T-cell (primary cell): ENCODE measurements at regions not wholly inside any gene's neighbourhood (a gene's known extent, or its start where the extent isn't known, plus 50 kb on each side); places are given as distances from the start of the nearest gene placed in this dataset.
"Not testable (repeated sequence)": the region's sequence is repeated elsewhere in the genome, so short reads cannot be mapped to it uniquely, and the experiment has no call there.

Experiments
- ATAC-seq, 4 experiments: fragments of 200-7000 bp in 3 of 4; fragments of 150-1000 bp in 1 of 4; cut with Tn5 transposase; replicated peaks in 1 of 4; 1 replicate in 3 of 4; 2 replicates in 1 of 4; pipeline ENCODE4 v1.10.0; 2021; ENCODE audit warnings: moderate library complexity in 3 of 4, mild to moderate bottlenecking in 2 of 4, moderate number of reproducible peaks in 1 of 4
- CTCF ChIA-PET, 2 donors: fragments of 300-600 bp; sonication (Branson Sonifier 250); formaldehyde crosslinking; loops; one replicate each; lab custom pipeline; 2022; ENCODE audit warnings: antibody characterized with exemption in 2 of 2; lab: Charles Lee
- POLR2A ChIA-PET, 2 donors: fragments of 300-600 bp; sonication (Branson Sonifier 250); formaldehyde crosslinking; loops; one replicate each; lab custom pipeline; 2022; ENCODE audit warnings: antibody characterized with exemption in 2 of 2; lab: Charles Lee
- DNase-seq, 35 experiments: peaks; one replicate each; pipeline versions ENCODE4 v3.0.0 to v3.0.0-alpha.2; 2013 to 2023
- H3K27ac ChIP-seq: one replicate; pipeline ENCODE4 v1.5.1; 2013; ENCODE audit warnings: low read length
- H3K27me3 ChIP-seq, 2 experiments: replicated peaks in 1 of 2; 1 replicate in 1 of 2; 2 replicates in 1 of 2; pipeline versions ENCODE4 v1.6.1 to v1.7.0; 2013; ENCODE audit warnings: low read length in 1 of 2, mixed read lengths in 1 of 2; ENCODE audit not compliant: control insufficient read depth in 2 of 2, insufficient read depth in 2 of 2; ENCODE audit errors: extremely low read depth in 1 of 2
- H3K36me3 ChIP-seq, 2 donors: 1 replicate in 1 of 2; 2 replicates in 1 of 2; pipeline versions ENCODE4 v1.6.1 to v1.7.0; 2013; ENCODE audit warnings: low read length in 1 of 2; ENCODE audit not compliant: control insufficient read depth in 2 of 2, insufficient read depth in 1 of 2; ENCODE audit errors: extremely low read depth in 1 of 2
- H3K4me1 ChIP-seq, 2 experiments: 1 replicate in 1 of 2; 2 replicates in 1 of 2; pipeline versions ENCODE4 v1.6.1 to v1.7.0; 2013; ENCODE audit warnings: low read length in 2 of 2, mixed read lengths in 1 of 2; ENCODE audit not compliant: insufficient read depth in 2 of 2, control insufficient read depth in 1 of 2; ENCODE audit errors: extremely low read depth in 1 of 2
- H3K4me3 ChIP-seq, 2 donors: 1 replicate in 1 of 2; 2 replicates in 1 of 2; pipeline versions ENCODE4 v1.5.1 to v1.7.0; 2013; ENCODE audit warnings: mild to moderate bottlenecking in 2 of 2, low read length in 1 of 2, moderate library complexity in 1 of 2; ENCODE audit not compliant: control insufficient read depth in 1 of 2; ENCODE audit errors: extremely low read depth in 1 of 2
- H3K9me3 ChIP-seq: 2 replicates; pipeline ENCODE4 v1.7.0; 2013
- H3K27ac Mint-ChIP-seq, 2 donors: one replicate each; pipeline ENCODE4 v1.8.0; 2020 to 2021; ENCODE audit warnings: mild to moderate bottlenecking in 2 of 2, mixed read lengths in 2 of 2
- H3K27me3 Mint-ChIP-seq, 2 donors: one replicate each; pipeline ENCODE4 v1.8.0; 2021 to 2022; ENCODE audit warnings: mixed read lengths in 2 of 2
- H3K36me3 Mint-ChIP-seq: one replicate; pipeline ENCODE4 v1.8.0; 2021; ENCODE audit warnings: mixed read lengths
- H3K4me1 Mint-ChIP-seq, 3 donors: one replicate each; pipeline ENCODE4 v1.8.0; 2020 to 2022; ENCODE audit warnings: mixed read lengths in 3 of 3, mild to moderate bottlenecking in 1 of 3
- H3K4me3 Mint-ChIP-seq, 3 donors: one replicate each; pipeline ENCODE4 v1.8.0; 2020 to 2022; ENCODE audit warnings: mild to moderate bottlenecking in 3 of 3, mixed read lengths in 3 of 3, moderate library complexity in 3 of 3
- H3K9me3 Mint-ChIP-seq, 3 donors: one replicate each; pipeline ENCODE4 v1.8.0; 2020 to 2022; ENCODE audit warnings: mixed read lengths in 3 of 3
- WGBS: methylation state at CpG from one replicate; pipeline ENCODE4 v1.1.5; 2013; ENCODE audit warnings: missing lambda C conversion rate; ENCODE audit not compliant: insufficient coverage; 5-methylcytosine and 5-hydroxymethylcytosine counted together

GRCh38 chr9:82883974-82884373 lies 179.0 kb downstream of the RASEF start:
- H3K36me3 Mint-ChIP-seq, POLR2A ChIA-PET, H3K27me3 Mint-ChIP-seq, H3K4me3 Mint-ChIP-seq, ATAC-seq, H3K36me3 ChIP-seq, H3K9me3 ChIP-seq, H3K9me3 Mint-ChIP-seq, H3K4me3 ChIP-seq, H3K4me1 ChIP-seq, CTCF ChIA-PET, H3K27ac ChIP-seq, H3K4me1 Mint-ChIP-seq, H3K27ac Mint-ChIP-seq, DNase-seq, H3K27me3 ChIP-seq: not testable (repeated sequence)
- 82% methylated on average over 7 of the region's 7 CpGs for WGBS

GRCh38 chr9:82890401-82890800 lies 172.5 kb downstream of the RASEF start:
- Histone ChIP-seq H3K4me1 (no peaks in the 10 kb centered on the region), H3K4me3 (no peak overlapping the region), H3K27me3 (no peaks in the 10 kb centered on the region), H3K9me3 (no peaks in the 10 kb centered on the region), H3K36me3 (no peaks in the 10 kb centered on the region), H3K27ac (no peak overlapping the region)
- Mint-ChIP-seq H3K36me3 (no peaks in the 10 kb centered on the region), H3K27me3 (no peaks in the 10 kb centered on the region), H3K27ac (no peak overlapping the region), H3K9me3 (no peaks in the 10 kb centered on the region), H3K4me3 (no peak overlapping the region), H3K4me1 (no peaks in the 10 kb centered on the region)
- ChIA-PET POLR2A (no interaction called here), CTCF (no interaction called here)
- 67% methylated on average over 2 of the region's 4 CpGs for WGBS
- DNase-seq, result no peak
- ATAC-seq, result no peak

GRCh38 chr9:82890865-82891264 lies 172.1 kb downstream of the RASEF start:
- no peak overlapping the region for H3K27ac Mint-ChIP-seq
- DNase-seq (no peak), ATAC-seq (no peak)
- H3K4me3 Mint-ChIP-seq, result no peak overlapping the region
- Histone ChIP-seq H3K27me3 (no peaks in the 10 kb centered on the region), H3K36me3 (no peaks in the 10 kb centered on the region), H3K4me3 (no peak overlapping the region), H3K4me1 (no peaks in the 10 kb centered on the region), H3K27ac (no peak overlapping the region), H3K9me3 (no peaks in the 10 kb centered on the region)
- ChIA-PET POLR2A (no interaction called here), CTCF (no interaction called here)
- no peaks in the 10 kb centered on the region for H3K4me1 Mint-ChIP-seq
- H3K27me3 Mint-ChIP-seq, result no peaks in the 10 kb centered on the region
- no peaks in the 10 kb centered on the region for H3K36me3 Mint-ChIP-seq
- no peaks in the 10 kb centered on the region for H3K9me3 Mint-ChIP-seq

- H3K27ac ChIP-seq, result no peak overlapping the region
- no peak overlapping the region for H3K27ac Mint-ChIP-seq
- no peak for ATAC-seq
- no peaks in the 10 kb centered on the region for H3K36me3 ChIP-seq
- no CpG with 5 or more reads among the region's 1 CpG for WGBS
- no peaks in the 10 kb centered on the region for H3K36me3 Mint-ChIP-seq
- H3K27me3 ChIP-seq, result no peaks in the 10 kb centered on the region
- ChIA-PET CTCF (no interaction called here), POLR2A (no interaction called here)
- H3K4me3 ChIP-seq, result no peak overlapping the region
- no peak overlapping the region for H3K4me3 Mint-ChIP-seq
- H3K27me3 Mint-ChIP-seq, result no peaks in the 10 kb centered on the region
- no peaks in the 10 kb centered on the region for H3K9me3 ChIP-seq
- no peak for DNase-seq
- H3K4me1 ChIP-seq, result no peaks in the 10 kb centered on the region
- H3K9me3 Mint-ChIP-seq, result peaks cover 0 to 4% (median 2%) of the 10 kb centered on the region in 3 donors
- H3K4me1 Mint-ChIP-seq, result no peaks in the 10 kb centered on the region
Observed at GRCh38 chr9:82891321-82891720, 171.6 kb downstream of the RASEF start.

GRCh38 chr9:82893549-82893948 lies 169.4 kb downstream of the RASEF start:
- H3K4me1 Mint-ChIP-seq, result no peaks in the 10 kb centered on the region
- ATAC-seq, result no peak
- Histone ChIP-seq H3K27me3 (no peaks in the 10 kb centered on the region), H3K4me3 (no peak overlapping the region), H3K36me3 (no peaks in the 10 kb centered on the region), H3K27ac (no peak overlapping the region), H3K4me1 (no peaks in the 10 kb centered on the region), H3K9me3 (no peaks in the 10 kb centered on the region)
- no peaks in the 10 kb centered on the region for H3K36me3 Mint-ChIP-seq
- no peak overlapping the region for H3K27ac Mint-ChIP-seq
- ChIA-PET POLR2A (no interaction called here), CTCF (no interaction called here)
- no peak overlapping the region for H3K4me3 Mint-ChIP-seq
- no peak for DNase-seq
- H3K27me3 Mint-ChIP-seq, result no peaks in the 10 kb centered on the region
- H3K9me3 Mint-ChIP-seq, result peaks cover 0 to 5% (median 5%) of the 10 kb centered on the region in 3 donors

GRCh38 chr9:82894548-82894947 lies 168.4 kb downstream of the RASEF start:
- Mint-ChIP-seq H3K9me3 (peaks cover 0 to 5% (median 5%) of the 10 kb centered on the region in 3 donors), H3K27ac (no peak overlapping the region), H3K4me1 (no peaks in the 10 kb centered on the region), H3K36me3 (no peaks in the 10 kb centered on the region), H3K4me3 (no peak overlapping the region), H3K27me3 (no peaks in the 10 kb centered on the region)
- ATAC-seq (no peak), DNase-seq (no peak)
- Histone ChIP-seq H3K4me1 (no peaks in the 10 kb centered on the region), H3K36me3 (no peaks in the 10 kb centered on the region), H3K27me3 (no peaks in the 10 kb centered on the region), H3K27ac (no peak overlapping the region), H3K9me3 (no peaks in the 10 kb centered on the region), H3K4me3 (no peak overlapping the region)
- WGBS, result 100% methylated on average over 1 of the region's 1 CpG
- CTCF ChIA-PET, result no interaction called here
- POLR2A ChIA-PET, result no interaction called here

- Histone ChIP-seq H3K4me3 (no peak overlapping the region), H3K9me3 (no peaks in the 10 kb centered on the region), H3K36me3 (no peaks in the 10 kb centered on the region), H3K27ac (no peak overlapping the region), H3K4me1 (no peaks in the 10 kb centered on the region), H3K27me3 (no peaks in the 10 kb centered on the region)
- peaks cover 0 to 5% (median 5%) of the 10 kb centered on the region in 3 donors for H3K9me3 Mint-ChIP-seq
- H3K4me3 Mint-ChIP-seq, result no peak overlapping the region
- H3K27ac Mint-ChIP-seq, result no peak overlapping the region
- ATAC-seq (no peak), DNase-seq (no peak)
- no peaks in the 10 kb centered on the region for H3K27me3 Mint-ChIP-seq
- POLR2A ChIA-PET, result no interaction called here
- CTCF ChIA-PET, result no interaction called here
- H3K4me1 Mint-ChIP-seq, result no peaks in the 10 kb centered on the region
- 50% methylated on average over 1 of the region's 4 CpGs for WGBS
- H3K36me3 Mint-ChIP-seq, result no peaks in the 10 kb centered on the region
Observed at GRCh38 chr9:82894961-82895821, 167.8 kb downstream of the RASEF start.
